ENCODE measurements at regions not wholly inside any gene's neighbourhood (a gene's known extent, or its start where the extent isn't known, plus 50 kb on each side); places are given as distances from the start of the nearest gene placed in this dataset.

DNA sequence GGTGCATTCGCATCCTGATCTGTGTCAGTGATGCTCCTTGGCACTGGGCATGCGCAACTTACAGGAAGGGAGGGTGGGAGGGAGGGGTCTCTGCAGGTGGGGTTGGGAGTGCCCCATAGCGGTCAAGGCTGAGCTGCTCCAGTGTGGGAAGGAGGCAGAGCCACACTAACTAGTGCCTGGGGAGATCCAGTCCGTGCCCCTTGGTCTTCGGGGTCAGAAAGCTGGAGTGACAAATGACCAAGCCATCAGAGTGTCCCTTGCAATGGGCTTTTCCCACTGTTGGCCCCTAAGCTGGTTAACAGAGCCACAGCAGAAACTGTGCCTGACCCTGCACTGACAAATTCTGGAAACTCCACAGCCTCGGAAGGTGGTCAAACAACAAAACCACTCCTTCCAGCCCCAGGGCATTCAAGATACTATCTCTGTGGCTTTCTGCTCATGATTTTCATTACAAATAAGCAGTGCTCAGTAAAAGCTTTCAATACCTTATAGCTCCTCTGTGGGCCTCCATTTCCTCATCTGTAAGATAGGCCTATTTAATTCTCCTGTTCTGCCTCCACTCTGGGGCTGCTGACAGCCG is 138.1 kb upstream of the UNC5B start:
- peaks cover 0 to 4% (median 0%) of the 10 kb centered on the region in 4 donors for H3K27me3 ChIP-seq
- no peaks in the 10 kb centered on the region for H3K9me3 ChIP-seq
- no peak for DNase-seq (ENCODE audit: extremely low spot score)
- WGBS: 95% methylated on average over 7 of the region's 7 CpGs
- TF ChIP-seq EP300 (IDR thresholded peaks at IDR 0.05) (no peak), POLR2A (IDR thresholded peaks at IDR 0.05; ENCODE audit: low read depth) (no peak), POLR2AphosphoS5 (IDR thresholded peaks at IDR 0.05) (no peak)
- TF ChIP-seq, protein P1, sequence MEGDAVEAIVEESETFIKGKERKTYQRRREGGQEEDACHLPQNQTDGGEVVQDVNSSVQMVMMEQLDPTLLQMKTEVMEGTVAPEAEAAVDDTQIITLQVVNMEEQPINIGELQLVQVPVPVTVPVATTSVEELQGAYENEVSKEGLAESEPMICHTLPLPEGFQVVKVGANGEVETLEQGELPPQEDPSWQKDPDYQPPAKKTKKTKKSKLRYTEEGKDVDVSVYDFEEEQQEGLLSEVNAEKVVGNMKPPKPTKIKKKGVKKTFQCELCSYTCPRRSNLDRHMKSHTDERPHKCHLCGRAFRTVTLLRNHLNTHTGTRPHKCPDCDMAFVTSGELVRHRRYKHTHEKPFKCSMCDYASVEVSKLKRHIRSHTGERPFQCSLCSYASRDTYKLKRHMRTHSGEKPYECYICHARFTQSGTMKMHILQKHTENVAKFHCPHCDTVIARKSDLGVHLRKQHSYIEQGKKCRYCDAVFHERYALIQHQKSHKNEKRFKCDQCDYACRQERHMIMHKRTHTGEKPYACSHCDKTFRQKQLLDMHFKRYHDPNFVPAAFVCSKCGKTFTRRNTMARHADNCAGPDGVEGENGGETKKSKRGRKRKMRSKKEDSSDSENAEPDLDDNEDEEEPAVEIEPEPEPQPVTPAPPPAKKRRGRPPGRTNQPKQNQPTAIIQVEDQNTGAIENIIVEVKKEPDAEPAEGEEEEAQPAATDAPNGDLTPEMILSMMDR (IDR thresholded peaks at IDR 0.05): no peak
- H3K27ac ChIP-seq (replicated peaks in 1 of 4): no peak overlapping the region
- peaks cover 0 to 2% (median under 1%) of the 10 kb centered on the region in 4 donors for H3K4me1 ChIP-seq
- intact Hi-C loops (cut with DNase I): no loop called here
- H3K4me3 ChIP-seq: no peak overlapping the region
- no peaks in the 10 kb centered on the region for H3K36me3 ChIP-seq

- Histone ChIP-seq H3K27me3 (peaks cover 0 to 4% (median 0%) of the 10 kb centered on the region in 4 donors), H3K4me3 (no peak overlapping the region), H3K4me1 (no peaks in the 10 kb centered on the region), H3K27ac (replicated peaks in 1 of 4) (no peak overlapping the region), H3K36me3 (no peaks in the 10 kb centered on the region), H3K9me3 (no peaks in the 10 kb centered on the region)
- intact Hi-C loops (cut with DNase I): no loop called here
- DNase-seq (ENCODE audit: extremely low spot score): no peak
- WGBS: 38% methylated on average over 5 of the region's 8 CpGs
- TF ChIP-seq, protein P1 (IDR thresholded peaks at IDR 0.05): no peak
- TF ChIP-seq EP300 (IDR thresholded peaks at IDR 0.05) (no peak), POLR2AphosphoS5 (IDR thresholded peaks at IDR 0.05) (no peak), POLR2A (IDR thresholded peaks at IDR 0.05; ENCODE audit: low read depth) (no peak)
Observed at GRCh38 chr10:71075086-71075758, 137.1 kb upstream of the UNC5B start.

DNA sequence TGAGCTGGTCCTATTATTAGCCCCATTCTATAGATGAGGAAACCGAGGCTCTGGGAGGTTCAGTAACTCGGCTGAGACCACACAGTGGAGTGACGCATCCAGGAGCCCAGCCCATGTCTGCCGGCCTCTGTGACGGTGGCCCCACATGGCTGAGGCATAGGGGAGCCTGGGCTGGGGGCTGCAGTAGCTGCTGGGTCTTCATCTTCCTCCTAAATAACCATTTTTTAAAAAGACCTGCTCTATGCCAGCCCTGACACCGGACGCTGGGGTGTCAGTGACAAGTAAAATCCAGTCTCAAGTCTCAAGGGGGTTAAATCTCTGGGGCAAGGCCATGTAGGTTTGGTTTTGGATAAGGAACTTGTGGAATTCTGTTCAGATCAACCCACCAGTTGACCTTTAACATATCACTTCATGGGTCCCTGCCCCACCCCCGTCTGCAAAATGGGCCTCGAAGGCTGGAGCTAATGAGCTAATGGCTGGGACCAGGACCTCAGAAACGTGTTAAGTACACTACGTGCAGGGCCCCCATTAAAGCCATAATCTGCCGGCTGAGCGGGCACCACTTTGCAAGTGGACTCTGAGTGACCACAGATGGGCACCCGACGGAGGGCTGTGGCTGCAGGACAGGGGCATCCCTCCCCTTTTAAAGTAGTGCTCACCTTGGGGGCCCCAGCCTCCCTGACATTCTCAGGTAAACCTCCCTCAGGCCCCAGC is 136.5 kb upstream of the UNC5B start:
- no peaks in the 10 kb centered on the region for H3K9me3 ChIP-seq
- peaks cover 0 to 4% (median 0%) of the 10 kb centered on the region in 4 donors for H3K27me3 ChIP-seq
- H3K27ac ChIP-seq (replicated peaks in 1 of 4): no peak overlapping the region
- no peaks in the 10 kb centered on the region for H3K36me3 ChIP-seq
- 77% methylated on average over 8 of the region's 15 CpGs for WGBS
- H3K4me3 ChIP-seq: no peak overlapping the region
- no peak for TF ChIP-seq POLR2A (IDR thresholded peaks at IDR 0.05; ENCODE audit: low read depth)
- no peak for TF ChIP-seq EP300 (IDR thresholded peaks at IDR 0.05)
- TF ChIP-seq, protein P1 (IDR thresholded peaks at IDR 0.05): no peak
- no peak for TF ChIP-seq POLR2AphosphoS5 (IDR thresholded peaks at IDR 0.05)
- intact Hi-C loops (cut with DNase I): no loop called here
- H3K4me1 ChIP-seq: no peaks in the 10 kb centered on the region
- no peak for DNase-seq (ENCODE audit: extremely low spot score)

DNA sequence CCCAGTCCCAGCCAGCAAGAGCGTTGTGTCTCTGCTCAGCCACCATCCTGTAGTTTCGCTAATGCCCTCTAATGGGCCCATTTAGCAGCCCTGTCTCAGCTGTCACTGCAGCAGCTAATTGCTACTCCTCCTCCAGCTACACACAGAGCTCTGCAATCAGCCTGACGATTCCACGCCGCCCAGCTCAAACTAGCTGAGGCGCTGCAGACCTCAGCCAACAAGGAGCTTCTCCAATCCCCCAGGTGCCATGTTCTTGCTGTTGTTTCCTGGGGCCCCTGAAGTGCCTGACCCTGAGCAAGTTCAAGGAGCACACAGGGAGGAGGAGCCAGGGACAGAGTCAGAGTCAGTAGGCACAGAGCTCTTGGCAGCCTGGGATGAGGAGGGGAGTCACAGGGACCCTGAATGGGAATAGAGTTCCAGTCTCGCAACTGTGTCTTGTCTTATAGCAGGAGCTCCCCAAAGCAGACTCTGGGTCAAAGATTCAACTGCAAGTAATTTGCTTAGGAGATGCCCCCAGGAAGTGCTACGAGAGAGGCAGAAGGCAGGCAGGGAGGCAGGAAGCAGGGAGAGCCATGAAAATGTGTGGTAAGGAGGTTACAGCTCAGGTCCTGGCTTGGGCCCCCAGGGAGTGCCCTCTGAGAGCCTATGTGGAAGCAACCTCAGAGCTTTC is 135.8 kb upstream of the UNC5B start:
- H3K27ac ChIP-seq (replicated peaks in 1 of 4): no peak overlapping the region
- DNase-seq (ENCODE audit: extremely low spot score): peak; percentile 55
- no peaks in the 10 kb centered on the region for H3K4me1 ChIP-seq
- no peak overlapping the region for H3K4me3 ChIP-seq
- no peaks in the 10 kb centered on the region for H3K9me3 ChIP-seq
- intact Hi-C loops (cut with DNase I): no loop called here
- 81% methylated on average over 8 of the region's 8 CpGs for WGBS
- TF ChIP-seq, protein P1 (IDR thresholded peaks at IDR 0.05): no peak
- TF ChIP-seq POLR2AphosphoS5 (IDR thresholded peaks at IDR 0.05) (no peak), POLR2A (IDR thresholded peaks at IDR 0.05; ENCODE audit: low read depth) (no peak), EP300 (IDR thresholded peaks at IDR 0.05) (no peak)
- H3K27me3 ChIP-seq: peaks cover 0 to 4% (median 0%) of the 10 kb centered on the region in 4 donors
- H3K36me3 ChIP-seq: no peaks in the 10 kb centered on the region
